ENCODE measurements at regions not wholly inside any gene's neighbourhood (a gene's known extent, or its start where the extent isn't known, plus 50 kb on each side); places are given as distances from the start of the nearest gene placed in this dataset.
"Not testable (repeated sequence)": the region's sequence is repeated elsewhere in the genome, so short reads cannot be mapped to it uniquely, and the experiment has no call there.

GRCh38 chr6:84348801-84349200, 121.4 kb upstream of the CEP162 start:
- DNase-seq (ENCODE audit: low read depth) = no peak
- in situ Hi-C loops (cut with HindIII; ENCODE audit: low pct_unique_long_range_greater_than_20kb, low sequenced_read_pairs) = no loop called here

- DNase-seq (ENCODE audit: low read depth) = no peak
- in situ Hi-C loops (cut with HindIII; ENCODE audit: low pct_unique_long_range_greater_than_20kb, low sequenced_read_pairs) = no loop called here
These were observed 118.9 kb upstream of the CEP162 start for GRCh38 chr6:84346372-84346771.

- no peak for DNase-seq (ENCODE audit: low read depth)
- in situ Hi-C loops (cut with HindIII; ENCODE audit: low pct_unique_long_range_greater_than_20kb, low sequenced_read_pairs) = no loop called here
These were observed 116.6 kb upstream of the CEP162 start for GRCh38 chr6:84344005-84344404.

GRCh38 chr6:84340422-84340821, 113.0 kb upstream of the CEP162 start:
- in situ Hi-C loops (cut with HindIII; ENCODE audit: low pct_unique_long_range_greater_than_20kb, low sequenced_read_pairs) = no loop called here
- no peak for DNase-seq (ENCODE audit: low read depth)

- in situ Hi-C loops (cut with HindIII; ENCODE audit: low pct_unique_long_range_greater_than_20kb, low sequenced_read_pairs) = no loop called here
These were observed 106.4 kb upstream of the CEP162 start for GRCh38 chr6:84333842-84334241.

GRCh38 chr6:84332139-84333034, 104.9 kb upstream of the CEP162 start:
- in situ Hi-C loops (cut with HindIII; ENCODE audit: low pct_unique_long_range_greater_than_20kb, low sequenced_read_pairs) = no loop called here
- no peak for DNase-seq (ENCODE audit: low read depth)

More at GRCh38 chr6:84333842-84334241, 106.4 kb upstream of the CEP162 start:
- DNase-seq (ENCODE audit: low read depth) = no peak

GRCh38 chr6:84330325-84330724, 102.9 kb upstream of the CEP162 start:
- in situ Hi-C loops (cut with HindIII; ENCODE audit: low pct_unique_long_range_greater_than_20kb, low sequenced_read_pairs) = no loop called here
- DNase-seq (ENCODE audit: low read depth) = no peak

- in situ Hi-C loops (cut with HindIII; ENCODE audit: low pct_unique_long_range_greater_than_20kb, low sequenced_read_pairs) = no loop called here
These were observed 102.1 kb upstream of the CEP162 start for GRCh38 chr6:84329516-84329915.

GRCh38 chr6:84329077-84329476, 101.6 kb upstream of the CEP162 start:
- in situ Hi-C loops (cut with HindIII; ENCODE audit: low pct_unique_long_range_greater_than_20kb, low sequenced_read_pairs) = no loop called here

More at GRCh38 chr6:84329516-84329915, 102.1 kb upstream of the CEP162 start:
- no peak for DNase-seq (ENCODE audit: low read depth)

GRCh38 chr6:84317463-84317862, 90.0 kb upstream of the CEP162 start:
- no peak for DNase-seq (ENCODE audit: low read depth)
- in situ Hi-C loops (cut with HindIII; ENCODE audit: low pct_unique_long_range_greater_than_20kb, low sequenced_read_pairs) = no loop called here

More at GRCh38 chr6:84329077-84329476, 101.6 kb upstream of the CEP162 start:
- no peak for DNase-seq (ENCODE audit: low read depth)

GRCh38 chr6:84314377-84314898, 87.0 kb upstream of the CEP162 start:
- in situ Hi-C loops (cut with HindIII; ENCODE audit: low pct_unique_long_range_greater_than_20kb, low sequenced_read_pairs) = no loop called here
- DNase-seq (ENCODE audit: low read depth) = no peak

- in situ Hi-C loops (cut with HindIII; ENCODE audit: low pct_unique_long_range_greater_than_20kb, low sequenced_read_pairs) = no loop called here
- DNase-seq (ENCODE audit: low read depth) = no peak
These were observed 81.9 kb upstream of the CEP162 start for GRCh38 chr6:84309336-84309735.

- DNase-seq (ENCODE audit: low read depth) = no peak
- in situ Hi-C loops (cut with HindIII; ENCODE audit: low pct_unique_long_range_greater_than_20kb, low sequenced_read_pairs) = no loop called here
These were observed 77.4 kb upstream of the CEP162 start for GRCh38 chr6:84304881-84305280.

GRCh38 chr6:84291033-84291432, 63.6 kb upstream of the CEP162 start:
- DNase-seq (ENCODE audit: low read depth); in situ Hi-C loops (cut with HindIII; ENCODE audit: low pct_unique_long_range_greater_than_20kb, low sequenced_read_pairs): not testable (repeated sequence)

GRCh38 chr6:84284428-84285049, 57.1 kb upstream of the CEP162 start:
- DNase-seq (ENCODE audit: low read depth) = no peak

GRCh38 chr6:84282550-84282949, 55.1 kb upstream of the CEP162 start:
- in situ Hi-C loops (cut with HindIII; ENCODE audit: low pct_unique_long_range_greater_than_20kb, low sequenced_read_pairs) = no loop called here

More at GRCh38 chr6:84284428-84285049, 57.1 kb upstream of the CEP162 start:
- in situ Hi-C loops (cut with HindIII; ENCODE audit: low pct_unique_long_range_greater_than_20kb, low sequenced_read_pairs) = no loop called here

GRCh38 chr6:84280639-84281038, 53.2 kb upstream of the CEP162 start:
- in situ Hi-C loops (cut with HindIII; ENCODE audit: low pct_unique_long_range_greater_than_20kb, low sequenced_read_pairs) = no loop called here
- no peak for DNase-seq (ENCODE audit: low read depth)

More at GRCh38 chr6:84282550-84282949, 55.1 kb upstream of the CEP162 start:
- DNase-seq (ENCODE audit: low read depth) = no peak

GRCh38 chr6:84280030-84280429, 52.6 kb upstream of the CEP162 start:
- in situ Hi-C loops (cut with HindIII; ENCODE audit: low pct_unique_long_range_greater_than_20kb, low sequenced_read_pairs) = no loop called here
- no peak for DNase-seq (ENCODE audit: low read depth)

- in situ Hi-C loops (cut with HindIII; ENCODE audit: low pct_unique_long_range_greater_than_20kb, low sequenced_read_pairs) = no loop called here
- no peak for DNase-seq (ENCODE audit: low read depth)
These were observed 51.0 kb upstream of the CEP162 start for GRCh38 chr6:84278321-84278998.
